GM12878 (cell line): ENCODE measurements at regions not wholly inside any gene's neighbourhood (a gene's known extent, or its start where the extent isn't known, plus 50 kb on each side); places are given as distances from the start of the nearest gene placed in this dataset.

Source experiments
- ATAC-seq: fragments of 200-7000 bp; cut with Tn5 transposase; 3 replicates; pipeline ENCODE4 v1.9.1; 2020; ENCODE audit warnings: mild to moderate bottlenecking, moderate library complexity
- BruUV-seq: library from RNA; stranded (reverse); fragments of 400-500 nt; replicated peaks from 2 replicates; lab custom pipeline; 2021; lab: Mats Ljungman, UMichigan
- CTCF ChIA-PET: fragments of 300-600 bp; sonication (Branson Sonifier 250); formaldehyde crosslinking; extraction: SDS; loops from one replicate; lab custom pipeline; 2021; ENCODE audit warnings: inconsistent platforms; lab: Yijun Ruan, JAX
- POLR2A ChIA-PET: fragments of 350-600 bp; formaldehyde crosslinking; extraction: SDS; loops from one replicate; lab custom pipeline; 2021; ENCODE audit warnings: inconsistent platforms; lab: Charles Lee
- RAD21 ChIA-PET: fragments of 300-600 bp; sonication (Branson Sonifier 250); formaldehyde crosslinking; loops from one replicate; lab custom pipeline; 2023; ENCODE audit warnings: antibody characterized with exemption; ENCODE audit not compliant: unreplicated experiment; lab: Charles Lee
- SMC1A ChIA-PET: fragments of 300-600 bp; sonication (Branson Sonifier 250); formaldehyde crosslinking; loops from one replicate; lab custom pipeline; 2023; ENCODE audit not compliant: unreplicated experiment, uncharacterized antibody; lab: Charles Lee
- DNase-seq: peaks from one replicate; pipeline ENCODE4 v3.0.0-alpha.2; 2011; ENCODE audit warnings: low read depth, low spot score
- FAIRE-seq: peaks from 3 replicates; lab custom pipeline; 2011; peaks lifted over from hg19 to GRCh38; lab: Jason Lieb, UNC
- H2AFZ ChIP-seq: 2 replicates; pipeline ENCODE4 v1.6.0; 2011; ENCODE audit warnings: low read depth, low read length, control low read depth; ENCODE audit not compliant: control insufficient read depth
- H3K27ac ChIP-seq: 2 replicates; pipeline ENCODE4 v1.5.1; 2011; ENCODE audit warnings: control low read depth; ENCODE audit not compliant: control insufficient read depth, insufficient read depth
- H3K27me3 ChIP-seq, 2 experiments: replicated peaks in 1 of 2; 2 replicates each; pipeline versions ENCODE4 v1.6.0 to v1.6.1; 2011; ENCODE audit warnings: low read length in 1 of 2; ENCODE audit not compliant: control insufficient read depth in 2 of 2, insufficient read depth in 2 of 2
- H3K36me3 ChIP-seq, 2 experiments: 2 replicates each; pipeline ENCODE4 v1.5.1; 2011; ENCODE audit warnings: low read length in 1 of 2; ENCODE audit not compliant: control insufficient read depth in 2 of 2, insufficient read depth in 2 of 2
- H3K4me1 ChIP-seq: 2 replicates; pipeline ENCODE4 v1.6.1; 2011; ENCODE audit warnings: mild to moderate bottlenecking, low read length, moderate library complexity, mixed read lengths; ENCODE audit not compliant: control insufficient read depth, insufficient read depth
- H3K4me2 ChIP-seq: 2 replicates; pipeline ENCODE4 v1.6.0; 2011; ENCODE audit warnings: control low read depth; ENCODE audit not compliant: control insufficient read depth, insufficient read depth
- H3K4me3 ChIP-seq: fragments of 200-600 bp; sonication (generic); 2 replicates; pipeline ENCODE4 v1.5.1; 2016
- H3K79me2 ChIP-seq: 2 replicates; pipeline ENCODE4 v1.6.0; 2011; ENCODE audit warnings: low read length; ENCODE audit not compliant: control insufficient read depth, insufficient read depth
- H3K9ac ChIP-seq: 2 replicates; pipeline ENCODE4 v1.8.0; 2011; ENCODE audit warnings: low read length, control low read depth, mixed read lengths; ENCODE audit not compliant: control insufficient read depth, insufficient read depth
- H3K9me3 ChIP-seq: replicated peaks from 3 replicates; pipeline ENCODE4 v1.5.1; 2011; ENCODE audit warnings: mild to moderate bottlenecking, low read length; ENCODE audit not compliant: control insufficient read depth, insufficient read depth
- H4K20me1 ChIP-seq: 2 replicates; pipeline ENCODE4 v1.6.0; 2011; ENCODE audit not compliant: control insufficient read depth, insufficient read depth
- BCL11A ChIP-seq: IDR thresholded peaks from 2 replicates; pipeline ENCODE4 v1.6.1; 2011; ENCODE audit warnings: low read depth, low read length
- EED ChIP-seq: sonication (generic); IDR thresholded peaks from 2 replicates; pipeline ENCODE4 v1.6.1; 2016; ENCODE audit warnings: antibody characterized with exemption, low read depth
- EZH2 ChIP-seq: IDR thresholded peaks from 2 replicates; pipeline ENCODE4 v1.6.1; 2012; ENCODE audit warnings: low read depth, mild to moderate bottlenecking, control low read depth, inconsistent platforms, low read length, borderline replicate concordance; ENCODE audit not compliant: control insufficient read depth
- NBN ChIP-seq: fragments of 450-650 bp; IDR thresholded peaks from 2 replicates; pipeline ENCODE4 v1.6.1; 2016
- RCOR1 ChIP-seq: conservative IDR thresholded peaks from 2 replicates; pipeline ENCODE4 v1.6.1; 2012; ENCODE audit warnings: low read depth, low read length, improper control_type of control experiment
- RUNX3 ChIP-seq: IDR thresholded peaks from 2 replicates; pipeline ENCODE4 v1.6.1; 2012; ENCODE audit warnings: low read length, inconsistent platforms
- SUPT20H ChIP-seq: IDR thresholded peaks from 2 replicates; pipeline ENCODE4 v1.6.1; 2011; ENCODE audit warnings: low read depth, mild to moderate bottlenecking, low read length, moderate library complexity, borderline replicate concordance; ENCODE audit not compliant: control insufficient read depth
- TAF1 ChIP-seq: IDR thresholded peaks from 2 replicates; pipeline ENCODE4 v1.6.1; 2011; ENCODE audit warnings: mild to moderate bottlenecking, low read depth, low read length, borderline replicate concordance
- TCF7 ChIP-seq: IDR thresholded peaks from 2 replicates; pipeline ENCODE4 v1.6.1; 2014; ENCODE audit warnings: antibody characterized with exemption, borderline replicate concordance
- ZNF24 ChIP-seq: fragments of 450-650 bp; IDR thresholded peaks from 2 replicates; pipeline ENCODE4 v1.6.1; 2017; ENCODE audit warnings: antibody characterized with exemption, mild to moderate bottlenecking
- WGBS: methylation state at CpG from one replicate; pipeline ENCODE4 v1.1.6; 2016; ENCODE audit warnings: low lambda C conversion rate; ENCODE audit not compliant: insufficient replicate concordance, insufficient coverage; ENCODE audit errors: missing lambda C conversion rate; 5-methylcytosine and 5-hydroxymethylcytosine counted together
- in situ Hi-C: fragments of 300-500 bp; cut with MboI; formaldehyde crosslinking; loops from 9 replicates; pipeline ENCODE4 v1.14.3; 2018; ENCODE audit warnings: mixed read lengths
- intact Hi-C: fragments of 100-400 bp; cut with micrococcal nuclease; formaldehyde crosslinking; loops from one replicate; pipeline ENCODE4 v1.14.2; 2022; ENCODE audit not compliant: unreplicated experiment
- TF ChIP-seq, protein P1 (sequence below): IDR thresholded peaks from 2 replicates; pipeline ENCODE4 v1.6.1; 2011; ENCODE audit warnings: borderline replicate concordance, low read depth, mild to moderate bottlenecking, moderate library complexity, low read length; ENCODE audit not compliant: insufficient read depth, poor library complexity, severe bottlenecking
- TF ChIP-seq, protein P2 (sequence below): IDR thresholded peaks from 2 replicates; pipeline ENCODE4 v1.6.1; 2012; ENCODE audit warnings: low read length, inconsistent platforms
- TF ChIP-seq, protein P3 (sequence below): fragments of 450-650 bp; IDR thresholded peaks from 2 replicates; pipeline ENCODE4 v1.6.1; 2017; ENCODE audit warnings: mild to moderate bottlenecking, low read depth, inconsistent platforms; ENCODE audit not compliant: poor library complexity, severe bottlenecking
- TF ChIP-seq, protein P4 (sequence below): IDR thresholded peaks from 2 replicates; pipeline ENCODE4 v1.6.1; 2011; ENCODE audit warnings: borderline replicate concordance, low read depth, mild to moderate bottlenecking, moderate library complexity, mixed read lengths, low read length; ENCODE audit not compliant: insufficient read depth; ENCODE audit errors: extremely low read length

DNA sequence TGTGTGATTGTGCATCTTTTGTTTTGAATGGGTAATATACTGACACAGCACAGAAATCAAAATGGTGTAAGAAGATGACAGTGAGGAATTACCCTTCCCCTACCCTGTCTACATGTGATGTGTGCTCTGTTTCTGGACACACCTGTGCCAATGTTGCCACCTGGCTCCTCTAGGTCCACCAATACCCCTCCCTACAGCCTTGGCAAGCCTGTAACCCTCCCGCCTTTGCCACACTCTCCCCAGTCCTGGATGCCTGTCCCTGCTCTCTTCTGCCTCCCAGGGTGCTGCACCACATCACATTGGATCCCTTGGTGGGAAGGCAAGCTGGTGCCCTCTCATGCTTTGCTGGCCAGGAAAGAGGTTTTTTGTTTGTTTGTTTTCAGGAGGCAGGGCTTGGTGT, 289.5 kb upstream of the N4BP1 start:
- ATAC-seq = no peak
- Histone ChIP-seq H3K27ac (no peak overlapping the region), H2AFZ (no peak overlapping the region), H3K79me2 (no peaks in the 10 kb centered on the region), H3K4me2 (no peak overlapping the region), H3K9ac (no peak overlapping the region), H4K20me1 (no peaks in the 10 kb centered on the region), H3K9me3 (no peaks in the 10 kb centered on the region), H3K27me3 (no peaks in the 10 kb centered on the region; a peak in 1 of 4 replicates), H3K36me3 (no peaks in the 10 kb centered on the region), H3K4me3 (no peak overlapping the region), H3K4me1 (peaks cover 20% of the 10 kb centered on the region)
- ChIA-PET CTCF (interaction anchor here (0.6 kb wide), 1 partner anchor 620 kb away, joined by 3 read pairs; no protein-coding TSS in a partner anchor), POLR2A (no interaction called here), RAD21 (no interaction called here), SMC1A (interaction anchor here (0.6 kb wide), 1 partner anchor 161 kb away, joined by 3 read pairs; no protein-coding TSS in a partner anchor)
- 0% methylated on average over 1 of the region's 1 CpG for whole genome bisulfite sequencing
- no TSS peak for BruUV-seq
- no peak for FAIRE-seq
- intact Hi-C loops = no loop called here
- TF ChIP-seq, protein P1, sequence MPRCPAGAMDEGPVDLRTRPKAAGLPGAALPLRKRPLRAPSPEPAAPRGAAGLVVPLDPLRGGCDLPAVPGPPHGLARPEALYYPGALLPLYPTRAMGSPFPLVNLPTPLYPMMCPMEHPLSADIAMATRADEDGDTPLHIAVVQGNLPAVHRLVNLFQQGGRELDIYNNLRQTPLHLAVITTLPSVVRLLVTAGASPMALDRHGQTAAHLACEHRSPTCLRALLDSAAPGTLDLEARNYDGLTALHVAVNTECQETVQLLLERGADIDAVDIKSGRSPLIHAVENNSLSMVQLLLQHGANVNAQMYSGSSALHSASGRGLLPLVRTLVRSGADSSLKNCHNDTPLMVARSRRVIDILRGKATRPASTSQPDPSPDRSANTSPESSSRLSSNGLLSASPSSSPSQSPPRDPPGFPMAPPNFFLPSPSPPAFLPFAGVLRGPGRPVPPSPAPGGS = no peak
- TF ChIP-seq, protein P2, sequence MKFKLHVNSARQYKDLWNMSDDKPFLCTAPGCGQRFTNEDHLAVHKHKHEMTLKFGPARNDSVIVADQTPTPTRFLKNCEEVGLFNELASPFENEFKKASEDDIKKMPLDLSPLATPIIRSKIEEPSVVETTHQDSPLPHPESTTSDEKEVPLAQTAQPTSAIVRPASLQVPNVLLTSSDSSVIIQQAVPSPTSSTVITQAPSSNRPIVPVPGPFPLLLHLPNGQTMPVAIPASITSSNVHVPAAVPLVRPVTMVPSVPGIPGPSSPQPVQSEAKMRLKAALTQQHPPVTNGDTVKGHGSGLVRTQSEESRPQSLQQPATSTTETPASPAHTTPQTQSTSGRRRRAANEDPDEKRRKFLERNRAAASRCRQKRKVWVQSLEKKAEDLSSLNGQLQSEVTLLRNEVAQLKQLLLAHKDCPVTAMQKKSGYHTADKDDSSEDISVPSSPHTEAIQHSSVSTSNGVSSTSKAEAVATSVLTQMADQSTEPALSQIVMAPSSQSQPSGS = no peak
- TF ChIP-seq BCL11A (no peak), RCOR1 (no peak), TAF1 (no peak), TCF7 (no peak), NBN (no peak), RUNX3 (no peak), ZNF24 (no peak), EZH2 (no peak), EED (no peak), SUPT20H (no peak)
- TF ChIP-seq, protein P3, sequence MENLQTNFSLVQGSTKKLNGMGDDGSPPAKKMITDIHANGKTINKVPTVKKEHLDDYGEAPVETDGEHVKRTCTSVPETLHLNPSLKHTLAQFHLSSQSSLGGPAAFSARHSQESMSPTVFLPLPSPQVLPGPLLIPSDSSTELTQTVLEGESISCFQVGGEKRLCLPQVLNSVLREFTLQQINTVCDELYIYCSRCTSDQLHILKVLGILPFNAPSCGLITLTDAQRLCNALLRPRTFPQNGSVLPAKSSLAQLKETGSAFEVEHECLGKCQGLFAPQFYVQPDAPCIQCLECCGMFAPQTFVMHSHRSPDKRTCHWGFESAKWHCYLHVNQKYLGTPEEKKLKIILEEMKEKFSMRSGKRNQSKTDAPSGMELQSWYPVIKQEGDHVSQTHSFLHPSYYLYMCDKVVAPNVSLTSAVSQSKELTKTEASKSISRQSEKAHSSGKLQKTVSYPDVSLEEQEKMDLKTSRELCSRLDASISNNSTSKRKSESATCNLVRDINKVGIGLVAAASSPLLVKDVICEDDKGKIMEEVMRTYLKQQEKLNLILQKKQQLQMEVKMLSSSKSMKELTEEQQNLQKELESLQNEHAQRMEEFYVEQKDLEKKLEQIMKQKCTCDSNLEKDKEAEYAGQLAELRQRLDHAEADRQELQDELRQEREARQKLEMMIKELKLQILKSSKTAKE = no peak
- TF ChIP-seq, protein P4, sequence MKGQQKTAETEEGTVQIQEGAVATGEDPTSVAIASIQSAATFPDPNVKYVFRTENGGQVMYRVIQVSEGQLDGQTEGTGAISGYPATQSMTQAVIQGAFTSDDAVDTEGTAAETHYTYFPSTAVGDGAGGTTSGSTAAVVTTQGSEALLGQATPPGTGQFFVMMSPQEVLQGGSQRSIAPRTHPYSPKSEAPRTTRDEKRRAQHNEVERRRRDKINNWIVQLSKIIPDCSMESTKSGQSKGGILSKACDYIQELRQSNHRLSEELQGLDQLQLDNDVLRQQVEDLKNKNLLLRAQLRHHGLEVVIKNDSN = no peak
- in situ Hi-C loops = no loop called here
- DNase-seq = no peak
